Calu3 (cell line): ENCODE measurements at regions not wholly inside any gene's neighbourhood (a gene's known extent, or its start where the extent isn't known, plus 50 kb on each side); places are given as distances from the start of the nearest gene placed in this dataset.

Experiments used
- BruUV-seq: library from RNA; stranded (reverse); fragments of 400-500 nt; replicated peaks from 2 replicates; lab custom pipeline; 2021; lab: Mats Ljungman, UMichigan
- CTCF ChIA-PET: fragments of 300-600 bp; sonication (Branson Sonifier 250); formaldehyde crosslinking; loops from one replicate; lab custom pipeline; 2022; ENCODE audit warnings: antibody characterized with exemption; lab: Charles Lee
- DNase-seq: peaks from one replicate; pipeline ENCODE4 v3.0.0; 2022
- H3K27ac Mint-ChIP-seq: one replicate; pipeline ENCODE4 v1.8.0; 2022; ENCODE audit warnings: mixed read lengths; ENCODE audit not compliant: unreplicated experiment
- H3K27me3 Mint-ChIP-seq: one replicate; pipeline ENCODE4 v1.8.0; 2022; ENCODE audit warnings: mixed read lengths; ENCODE audit not compliant: unreplicated experiment
- H3K36me3 Mint-ChIP-seq: one replicate; pipeline ENCODE4 v1.8.0; 2022; ENCODE audit warnings: mild to moderate bottlenecking, moderate library complexity, mixed read lengths; ENCODE audit not compliant: insufficient read depth, unreplicated experiment
- H3K4me1 Mint-ChIP-seq: one replicate; pipeline ENCODE4 v1.8.0; 2022; ENCODE audit warnings: mild to moderate bottlenecking, low read depth, mixed read lengths; ENCODE audit not compliant: unreplicated experiment
- H3K4me3 Mint-ChIP-seq: one replicate; pipeline ENCODE4 v1.8.0; 2022; ENCODE audit warnings: mild to moderate bottlenecking, low read depth, moderate library complexity, mixed read lengths; ENCODE audit not compliant: unreplicated experiment
- H3K9me3 Mint-ChIP-seq: one replicate; pipeline ENCODE4 v1.8.0; 2022; ENCODE audit warnings: low read depth, mixed read lengths; ENCODE audit not compliant: unreplicated experiment
- CTCF ChIP-seq: fragments of 200-600 bp; IDR thresholded peaks from one replicate; pipeline ENCODE4 v1.8.0; 2022; ENCODE audit warnings: antibody characterized with exemption; ENCODE audit not compliant: unreplicated experiment
- intact Hi-C: fragments of 100-400 bp; cut with micrococcal nuclease; formaldehyde crosslinking; loops from one replicate; pipeline ENCODE4 v1.10.0; 2022; ENCODE audit not compliant: unreplicated experiment

- Mint-ChIP-seq H3K27ac (no peak overlapping the region), H3K36me3 (no peaks in the 10 kb centered on the region), H3K9me3 (no peaks in the 10 kb centered on the region), H3K4me3 (no peak overlapping the region), H3K27me3 (no peaks in the 10 kb centered on the region), H3K4me1 (no peaks in the 10 kb centered on the region)
- no peak for DNase-seq
- intact Hi-C loops, result no loop called here
- CTCF ChIA-PET, result no interaction called here
- BruUV-seq, result no TSS peak
- no peak for TF ChIP-seq CTCF
Observed at GRCh38 chr20:18919996-18920395, 106.4 kb downstream of the SCP2D1 start.

- CTCF ChIA-PET, result no interaction called here
- intact Hi-C loops, result no loop called here
Observed at GRCh38 chr20:18921291-18921690, 107.7 kb downstream of the SCP2D1 start.

GRCh38 chr20:18922251-18922650, 108.7 kb downstream of the SCP2D1 start:
- no TSS peak for BruUV-seq
- no peak for TF ChIP-seq CTCF
- Mint-ChIP-seq H3K9me3 (no peaks in the 10 kb centered on the region), H3K36me3 (no peaks in the 10 kb centered on the region), H3K27ac (no peak overlapping the region), H3K4me1 (no peaks in the 10 kb centered on the region), H3K4me3 (no peak overlapping the region), H3K27me3 (no peaks in the 10 kb centered on the region)
- intact Hi-C loops, result no loop called here
- DNase-seq, result no peak
- CTCF ChIA-PET, result no interaction called here

More at GRCh38 chr20:18921291-18921690, 107.7 kb downstream of the SCP2D1 start:
- Mint-ChIP-seq H3K36me3 (no peaks in the 10 kb centered on the region), H3K9me3 (no peaks in the 10 kb centered on the region), H3K4me3 (no peak overlapping the region), H3K27me3 (no peaks in the 10 kb centered on the region), H3K4me1 (no peaks in the 10 kb centered on the region), H3K27ac (no peak overlapping the region)
- no TSS peak for BruUV-seq
- TF ChIP-seq CTCF, result no peak
- no peak for DNase-seq

- TF ChIP-seq CTCF, result no peak
- no peak for DNase-seq
- H3K4me1 Mint-ChIP-seq, result no peaks in the 10 kb centered on the region
- no peaks in the 10 kb centered on the region for H3K9me3 Mint-ChIP-seq
- H3K27ac Mint-ChIP-seq, result no peak overlapping the region
- H3K4me3 Mint-ChIP-seq, result no peak overlapping the region
- H3K27me3 Mint-ChIP-seq, result no peaks in the 10 kb centered on the region
- H3K36me3 Mint-ChIP-seq, result no peaks in the 10 kb centered on the region
- intact Hi-C loops, result no loop called here
- no TSS peak for BruUV-seq
- CTCF ChIA-PET, result no interaction called here
Observed at GRCh38 chr20:18922898-18923297, 109.3 kb downstream of the SCP2D1 start.
